ENCODE measurements at regions not wholly inside any gene's neighbourhood (a gene's known extent, or its start where the extent isn't known, plus 50 kb on each side); places are given as distances from the start of the nearest gene placed in this dataset.

DNA sequence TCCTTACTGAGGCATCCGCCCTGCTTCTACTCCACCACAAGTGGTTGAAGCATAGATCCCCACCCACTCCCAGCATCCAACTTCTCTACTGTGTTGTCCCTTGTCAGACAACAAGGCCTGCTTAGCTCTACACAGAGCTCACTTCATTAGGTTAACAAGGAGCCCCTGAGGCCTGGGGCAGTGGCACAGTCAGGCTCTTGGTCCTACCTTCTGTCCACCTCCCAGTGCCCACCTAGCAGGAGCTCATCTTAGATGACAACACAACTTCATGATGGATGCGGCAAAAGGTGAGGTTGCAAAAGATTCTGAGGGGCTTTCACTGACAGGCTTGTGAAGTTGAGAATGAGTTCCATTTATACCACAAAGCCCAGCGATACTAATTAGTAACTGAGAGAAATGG, 432.0 kb upstream of the CDH5 start:
- DNase-seq = no peak
- H3K27me3 ChIP-seq (ENCODE audit: control insufficient read depth in 1 of 2, insufficient read depth in 2 of 2, low read length in 1 of 2) = no peaks in the 10 kb centered on the region
- no peaks in the 10 kb centered on the region for H3K36me3 ChIP-seq (ENCODE audit: control insufficient read depth in 1 of 2, insufficient read depth in 2 of 2, low read length in 1 of 2)
- no peaks in the 10 kb centered on the region for H3K9me3 ChIP-seq (ENCODE audit: control insufficient read depth, low read length)
- no peaks in the 10 kb centered on the region for H3K4me1 ChIP-seq (ENCODE audit: control insufficient read depth in 1 of 2, insufficient read depth in 2 of 2, low read length in 2 of 2)
- H3K4me3 ChIP-seq (ENCODE audit: low read length in 2 of 2) = no peak overlapping the region
- ATAC-seq (ENCODE audit: low FRiP score) = no peak
- intact Hi-C loops (cut with DNase I) = no loop called here
- H3K27ac ChIP-seq (ENCODE audit: low read depth in 1 of 2, low read length in 2 of 2) = no peak overlapping the region
- 98 to 99% methylated on average over 3 of the region's 3 CpGs for WGBS, 2 donors

DNA sequence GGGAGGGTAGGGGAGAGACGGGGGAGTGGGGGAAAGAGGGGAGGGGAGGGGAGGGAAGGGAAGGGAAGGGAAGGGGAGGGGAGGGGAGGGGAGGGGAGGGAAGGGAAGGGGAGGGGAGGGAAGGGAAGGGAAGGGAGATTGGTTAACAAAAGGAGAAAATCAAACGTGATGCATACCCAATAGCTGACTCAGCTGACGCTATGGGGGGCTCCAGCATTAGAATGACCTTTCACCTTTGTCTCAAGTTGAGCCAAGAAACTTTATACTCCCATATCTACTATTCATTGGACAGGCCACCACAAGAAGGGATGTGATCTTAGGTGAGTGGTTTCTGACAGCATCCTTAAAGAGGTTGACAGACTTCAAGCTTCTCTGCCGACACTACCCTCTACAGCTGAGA, 432.8 kb upstream of the CDH5 start:
- intact Hi-C loops (cut with DNase I) = no loop called here
- no peak for DNase-seq
- H3K9me3 ChIP-seq (ENCODE audit: control insufficient read depth, low read length) = no peaks in the 10 kb centered on the region
- H3K4me1 ChIP-seq (ENCODE audit: control insufficient read depth in 1 of 2, insufficient read depth in 2 of 2, low read length in 2 of 2) = no peaks in the 10 kb centered on the region
- H3K4me3 ChIP-seq (ENCODE audit: low read length in 2 of 2) = no peak overlapping the region
- H3K27me3 ChIP-seq (ENCODE audit: control insufficient read depth in 1 of 2, insufficient read depth in 2 of 2, low read length in 1 of 2) = no peaks in the 10 kb centered on the region
- 64 to 76% methylated on average over 3 to 4 of the region's 4 CpGs for WGBS, 2 donors
- ATAC-seq (ENCODE audit: low FRiP score) = no peak
- H3K27ac ChIP-seq (ENCODE audit: low read depth in 1 of 2, low read length in 2 of 2) = no peak overlapping the region
- no peaks in the 10 kb centered on the region for H3K36me3 ChIP-seq (ENCODE audit: control insufficient read depth in 1 of 2, insufficient read depth in 2 of 2, low read length in 1 of 2)

DNA sequence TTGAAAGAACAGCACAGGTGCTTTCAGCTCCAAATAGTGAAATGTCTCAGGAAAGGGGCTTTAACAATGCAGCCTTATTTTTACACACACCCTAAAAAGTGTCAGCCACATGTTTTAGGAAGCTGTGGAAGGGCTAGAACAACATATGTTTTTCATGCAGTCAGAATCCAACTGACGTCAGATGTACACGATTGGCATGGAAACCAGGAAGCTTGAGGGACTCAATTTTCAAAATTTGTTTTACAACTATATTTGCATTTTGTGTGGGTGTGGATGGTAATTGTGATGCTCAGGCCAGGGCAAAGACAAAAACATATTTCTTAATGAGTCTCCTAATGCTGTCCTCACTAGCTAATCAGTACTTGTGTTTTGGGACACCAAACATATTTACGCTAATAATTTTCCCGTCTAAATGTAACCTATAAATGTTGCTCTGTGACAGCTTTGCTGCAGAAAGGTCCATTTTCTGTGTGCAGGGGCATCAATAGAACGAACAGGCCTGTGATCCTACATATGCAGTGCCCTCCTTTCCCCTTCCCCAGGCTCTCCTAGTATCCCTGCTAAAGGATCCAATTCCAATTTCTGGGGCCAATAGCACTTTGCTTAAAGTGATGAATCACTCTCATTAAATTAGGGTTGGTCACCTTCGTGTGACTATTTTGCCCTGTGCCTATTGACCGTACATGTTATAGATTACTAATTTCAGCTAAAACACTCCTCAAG, 434.0 kb upstream of the CDH5 start:
- no peaks in the 10 kb centered on the region for H3K4me1 ChIP-seq (ENCODE audit: control insufficient read depth in 1 of 2, insufficient read depth in 2 of 2, low read length in 2 of 2)
- no peaks in the 10 kb centered on the region for H3K36me3 ChIP-seq (ENCODE audit: control insufficient read depth in 1 of 2, insufficient read depth in 2 of 2, low read length in 1 of 2)
- no peak overlapping the region for H3K4me3 ChIP-seq (ENCODE audit: low read length in 2 of 2)
- no peaks in the 10 kb centered on the region for H3K27me3 ChIP-seq (ENCODE audit: control insufficient read depth in 1 of 2, insufficient read depth in 2 of 2, low read length in 1 of 2)
- no peak for ATAC-seq (ENCODE audit: low FRiP score)
- no peak for DNase-seq
- H3K9me3 ChIP-seq (ENCODE audit: control insufficient read depth, low read length) = no peaks in the 10 kb centered on the region
- intact Hi-C loops (cut with DNase I) = no loop called here
- H3K27ac ChIP-seq (ENCODE audit: low read depth in 1 of 2, low read length in 2 of 2) = no peak overlapping the region
- 59 to 69% methylated on average over 7 of the region's 7 CpGs for WGBS, 2 donors

DNA sequence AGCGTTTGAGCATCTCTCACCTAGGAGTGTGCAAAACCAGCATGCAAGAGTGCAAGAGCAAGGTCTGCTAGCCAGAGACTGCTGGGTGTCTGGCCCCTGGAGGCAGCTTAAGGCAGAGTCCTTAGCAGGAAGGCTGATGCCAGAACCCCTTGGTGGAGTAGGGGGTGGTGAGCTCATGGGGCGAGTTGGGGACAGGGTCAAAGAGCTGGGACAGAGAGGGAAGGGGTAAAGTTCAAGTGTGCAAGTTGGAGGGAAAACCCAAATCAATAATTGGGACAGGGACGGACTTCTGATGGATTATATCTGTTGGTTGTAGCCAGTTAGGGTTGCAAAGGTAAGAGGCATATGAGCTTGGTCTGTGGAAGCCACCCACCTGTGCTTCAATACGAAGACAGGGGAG, 443.6 kb upstream of the CDH5 start:
- H3K4me3 ChIP-seq (ENCODE audit: low read length in 2 of 2) = no peak overlapping the region
- peaks cover 1% of the 10 kb centered on the region for H3K9me3 ChIP-seq (ENCODE audit: control insufficient read depth, low read length)
- no peaks in the 10 kb centered on the region for H3K36me3 ChIP-seq (ENCODE audit: control insufficient read depth in 1 of 2, insufficient read depth in 2 of 2, low read length in 1 of 2)
- intact Hi-C loops (cut with DNase I) = no loop called here
- no peak for ATAC-seq (ENCODE audit: low FRiP score)
- no peaks in the 10 kb centered on the region for H3K4me1 ChIP-seq (ENCODE audit: control insufficient read depth in 1 of 2, insufficient read depth in 2 of 2, low read length in 2 of 2)
- WGBS, 2 donors = 76 to 86% methylated on average over 4 of the region's 4 CpGs
- DNase-seq = no peak
- no peak overlapping the region for H3K27ac ChIP-seq (ENCODE audit: low read depth in 1 of 2, low read length in 2 of 2)
- no peaks in the 10 kb centered on the region for H3K27me3 ChIP-seq (ENCODE audit: control insufficient read depth in 1 of 2, insufficient read depth in 2 of 2, low read length in 1 of 2)

DNA sequence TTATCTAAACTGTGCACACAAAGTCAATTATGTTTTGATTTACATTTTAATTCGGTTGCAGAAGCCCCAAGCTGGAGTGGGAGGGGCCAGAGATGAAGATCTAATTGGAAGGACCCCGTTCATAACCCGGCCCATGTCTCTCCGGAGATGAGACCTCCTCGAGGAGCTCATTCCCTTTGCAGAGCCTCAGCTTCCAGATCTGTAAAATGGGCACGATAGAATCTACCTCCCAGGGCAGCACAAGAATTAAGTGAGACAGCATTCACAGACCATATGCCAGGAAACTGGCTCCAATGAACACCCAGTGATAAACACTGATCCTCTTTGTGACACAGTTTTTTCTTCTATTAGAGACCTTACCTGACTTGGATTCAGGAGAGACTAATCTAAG, 446.5 kb upstream of the CDH5 start:
- no peak overlapping the region for H3K4me3 ChIP-seq (ENCODE audit: low read length in 2 of 2)
- no peaks in the 10 kb centered on the region for H3K4me1 ChIP-seq (ENCODE audit: control insufficient read depth in 1 of 2, insufficient read depth in 2 of 2, low read length in 2 of 2)
- WGBS, 2 donors = 89 to 91% methylated on average over 6 of the region's 6 CpGs
- H3K27me3 ChIP-seq (ENCODE audit: control insufficient read depth in 1 of 2, insufficient read depth in 2 of 2, low read length in 1 of 2) = no peaks in the 10 kb centered on the region
- no peak for DNase-seq
- no peak for ATAC-seq (ENCODE audit: low FRiP score)
- no peaks in the 10 kb centered on the region for H3K36me3 ChIP-seq (ENCODE audit: control insufficient read depth in 1 of 2, insufficient read depth in 2 of 2, low read length in 1 of 2)
- intact Hi-C loops (cut with DNase I) = no loop called here
- no peak overlapping the region for H3K27ac ChIP-seq (ENCODE audit: low read depth in 1 of 2, low read length in 2 of 2)
- peaks cover 1% of the 10 kb centered on the region for H3K9me3 ChIP-seq (ENCODE audit: control insufficient read depth, low read length)

DNA sequence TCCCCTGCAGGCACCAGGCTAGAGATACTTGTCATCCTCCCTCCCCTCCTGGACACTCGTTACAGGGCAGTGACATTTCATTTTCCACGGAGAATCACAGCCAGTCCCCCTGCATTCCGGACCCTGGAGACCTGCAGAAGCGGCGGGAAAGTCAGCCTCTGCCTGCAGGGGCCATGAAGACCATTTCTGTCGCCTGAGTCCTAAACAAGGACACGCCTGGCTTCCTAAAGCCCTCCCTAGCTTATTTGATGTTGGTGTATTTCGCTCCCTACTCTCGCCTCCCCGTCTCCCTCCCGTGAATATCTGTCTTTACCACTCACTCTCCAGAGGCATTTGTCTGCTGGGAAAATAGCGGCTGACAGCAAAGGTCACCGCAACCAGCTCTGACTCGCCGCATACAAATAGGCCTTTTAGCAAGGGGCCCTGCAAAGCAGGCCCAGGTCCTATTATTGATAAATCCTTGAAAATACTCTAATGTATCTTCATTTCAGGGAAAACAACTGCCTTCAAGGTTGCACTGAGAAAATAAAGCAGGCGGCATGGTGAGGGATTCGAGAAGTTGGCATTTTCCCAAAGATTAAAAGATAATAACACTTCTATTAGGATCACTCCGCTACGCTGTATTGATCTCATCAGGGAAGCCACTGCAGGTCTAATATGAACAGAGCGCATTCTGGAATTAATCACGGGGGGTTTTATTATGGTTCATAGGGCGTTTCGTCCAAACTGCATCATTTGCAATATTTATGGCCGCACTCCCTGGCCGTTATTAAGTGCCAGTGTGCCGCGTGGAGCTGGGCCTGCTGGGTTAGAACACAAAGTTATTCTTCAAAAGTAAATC, 447.1 kb upstream of the CDH5 start:
- DNase-seq (no peak), ATAC-seq (ENCODE audit: low FRiP score) (no peak)
- Histone ChIP-seq H3K4me1 (ENCODE audit: control insufficient read depth in 1 of 2, insufficient read depth in 2 of 2, low read length in 2 of 2) (no peaks in the 10 kb centered on the region), H3K27ac (ENCODE audit: low read depth in 1 of 2, low read length in 2 of 2) (no peak overlapping the region), H3K4me3 (ENCODE audit: low read length in 2 of 2) (no peak overlapping the region), H3K36me3 (ENCODE audit: control insufficient read depth in 1 of 2, insufficient read depth in 2 of 2, low read length in 1 of 2) (no peaks in the 10 kb centered on the region), H3K27me3 (ENCODE audit: control insufficient read depth in 1 of 2, insufficient read depth in 2 of 2, low read length in 1 of 2) (no peaks in the 10 kb centered on the region), H3K9me3 (ENCODE audit: control insufficient read depth, low read length) (peaks cover 1% of the 10 kb centered on the region)
- intact Hi-C loops (cut with DNase I) = no loop called here
- WGBS, 2 donors = 67 to 76% methylated on average over 27 of the region's 27 CpGs

- WGBS, 2 donors = 82 to 86% methylated on average over 2 of the region's 2 CpGs
- Histone ChIP-seq H3K4me3 (ENCODE audit: low read length in 2 of 2) (no peak overlapping the region), H3K9me3 (ENCODE audit: control insufficient read depth, low read length) (peaks cover 1% of the 10 kb centered on the region), H3K36me3 (ENCODE audit: control insufficient read depth in 1 of 2, insufficient read depth in 2 of 2, low read length in 1 of 2) (no peaks in the 10 kb centered on the region), H3K4me1 (ENCODE audit: control insufficient read depth in 1 of 2, insufficient read depth in 2 of 2, low read length in 2 of 2) (no peaks in the 10 kb centered on the region), H3K27ac (ENCODE audit: low read depth in 1 of 2, low read length in 2 of 2) (no peak overlapping the region), H3K27me3 (ENCODE audit: control insufficient read depth in 1 of 2, insufficient read depth in 2 of 2, low read length in 1 of 2) (no peaks in the 10 kb centered on the region)
- DNase-seq (no peak), ATAC-seq (ENCODE audit: low FRiP score) (no peak)
- intact Hi-C loops (cut with DNase I) = no loop called here
These were observed 449.0 kb upstream of the CDH5 start for GRCh38 chr16:65917466-65917865.

DNA sequence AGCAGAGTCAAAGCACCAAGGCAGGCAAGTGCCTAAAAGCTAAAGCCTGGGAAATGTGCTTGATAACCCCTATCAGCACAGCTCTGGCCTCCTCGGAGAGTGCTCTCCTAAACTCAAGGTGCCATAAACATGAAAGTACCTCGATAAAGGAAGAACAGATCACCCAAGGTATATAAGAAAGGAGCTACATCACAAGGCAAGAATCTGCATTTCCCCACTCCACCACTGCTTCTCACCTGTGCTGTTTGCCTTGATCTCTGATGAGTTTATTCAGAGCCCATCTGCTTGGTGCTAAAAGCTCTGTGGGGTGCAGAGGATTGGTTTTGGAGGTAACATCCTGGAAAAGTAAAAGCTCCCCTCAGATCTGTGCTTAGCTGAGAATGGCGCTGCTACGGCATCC, 449.5 kb upstream of the CDH5 start:
- no peak for DNase-seq
- Histone ChIP-seq H3K27me3 (ENCODE audit: control insufficient read depth in 1 of 2, insufficient read depth in 2 of 2, low read length in 1 of 2) (no peaks in the 10 kb centered on the region), H3K4me1 (ENCODE audit: control insufficient read depth in 1 of 2, insufficient read depth in 2 of 2, low read length in 2 of 2) (no peaks in the 10 kb centered on the region), H3K36me3 (ENCODE audit: control insufficient read depth in 1 of 2, insufficient read depth in 2 of 2, low read length in 1 of 2) (no peaks in the 10 kb centered on the region), H3K9me3 (ENCODE audit: control insufficient read depth, low read length) (peaks cover 1% of the 10 kb centered on the region), H3K4me3 (ENCODE audit: low read length in 2 of 2) (no peak overlapping the region), H3K27ac (ENCODE audit: low read depth in 1 of 2, low read length in 2 of 2) (no peak overlapping the region)
- WGBS, 2 donors = 71 to 74% methylated on average over 4 of the region's 4 CpGs
- ATAC-seq (ENCODE audit: low FRiP score) = no peak
- intact Hi-C loops (cut with DNase I) = no loop called here

DNA sequence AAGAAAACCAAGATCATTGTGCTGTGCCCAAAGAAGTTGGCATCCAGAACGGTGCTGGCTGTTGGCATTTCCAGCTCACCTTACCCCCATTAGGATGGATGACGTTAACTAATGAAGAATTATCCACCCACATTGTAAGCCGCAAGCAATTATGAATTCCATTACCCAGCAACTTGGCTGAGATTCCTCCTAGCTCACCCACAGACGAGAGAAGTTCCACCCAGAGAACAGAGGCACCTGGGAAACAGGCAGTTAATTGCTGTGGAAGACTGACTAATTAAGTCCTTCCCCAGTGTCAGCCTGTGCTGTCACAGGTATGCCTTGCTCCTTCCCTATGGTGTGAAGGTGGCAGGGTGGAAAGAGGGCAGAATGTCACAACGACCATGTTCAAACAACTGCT, 456.2 kb upstream of the CDH5 start:
- H3K27me3 ChIP-seq (ENCODE audit: control insufficient read depth in 1 of 2, insufficient read depth in 2 of 2, low read length in 1 of 2) = no peaks in the 10 kb centered on the region
- intact Hi-C loops (cut with DNase I) = no loop called here
- no peak overlapping the region for H3K4me3 ChIP-seq (ENCODE audit: low read length in 2 of 2)
- H3K4me1 ChIP-seq (ENCODE audit: control insufficient read depth in 1 of 2, insufficient read depth in 2 of 2, low read length in 2 of 2) = no peaks in the 10 kb centered on the region
- no peak for DNase-seq
- ATAC-seq (ENCODE audit: low FRiP score) = no peak
- no peaks in the 10 kb centered on the region for H3K36me3 ChIP-seq (ENCODE audit: control insufficient read depth in 1 of 2, insufficient read depth in 2 of 2, low read length in 1 of 2)
- H3K27ac ChIP-seq (ENCODE audit: low read depth in 1 of 2, low read length in 2 of 2) = no peak overlapping the region
- H3K9me3 ChIP-seq (ENCODE audit: control insufficient read depth, low read length) = no peaks in the 10 kb centered on the region
- 71 to 76% methylated on average over 5 of the region's 5 CpGs for whole genome bisulfite sequencing, 2 donors
